ENCODE measurements at regions not wholly inside any gene's neighbourhood (a gene's known extent, or its start where the extent isn't known, plus 50 kb on each side); places are given as distances from the start of the nearest gene placed in this dataset.

- TF ChIP-seq CTCF (IDR thresholded peaks at IDR 0.05; ENCODE audit: insufficient read depth, low read length, poor library complexity, severe bottlenecking) (no peak), EZH2phosphoT487 (conservative IDR thresholded peaks at IDR 0.05; ENCODE audit: low read length) (no peak)
These were observed 70.1 kb upstream of the CRY1 start for GRCh38 chr12:107163413-107163812.

Measured in SU-DHL-6 (cell line).